ENCODE measurements at regions not wholly inside any gene's neighbourhood (a gene's known extent, or its start where the extent isn't known, plus 50 kb on each side); places are given as distances from the start of the nearest gene placed in this dataset.

- TF ChIP-seq CTCF (conservative IDR thresholded peaks at IDR 0.05): no peak
- Histone ChIP-seq H3K4ac (ENCODE audit: low read depth, low read length) (no peak overlapping the region), H3K4me1 (ENCODE audit: insufficient read depth, low read length) (no peaks in the 10 kb centered on the region)
These were observed 265.1 kb downstream of the SIPA1L2 start for GRCh38 chr1:232364654-232365382.

More at GRCh38 chr1:232364654-232365382, 265.1 kb downstream of the SIPA1L2 start:
- Histone ChIP-seq H4K20me1 (ENCODE audit: control insufficient read depth, insufficient read depth, insufficient read length) (no peaks in the 10 kb centered on the region), H3K23ac (ENCODE audit: insufficient read length, low read depth, low read length) (no peak overlapping the region), H3K23me2 (ENCODE audit: insufficient read length, low read depth, low read length, poor library complexity, severe bottlenecking) (no peaks in the 10 kb centered on the region), H2AFZ (ENCODE audit: low read length) (no peak overlapping the region), H4K5ac (ENCODE audit: insufficient read length, low read depth, low read length) (no peak overlapping the region), H3K79me1 (ENCODE audit: insufficient read depth, low read depth, low read length, poor library complexity, severe bottlenecking) (no peaks in the 10 kb centered on the region), H4K8ac (replicated peaks; ENCODE audit: insufficient read length, low read depth, low read length) (no peak overlapping the region), H3K4me2 (ENCODE audit: insufficient read depth, insufficient read length, low read length) (no peak overlapping the region), H2BK5ac (ENCODE audit: insufficient read length, low read length) (no peak overlapping the region), H3K18ac (ENCODE audit: insufficient read length, low read depth, low read length) (no peak overlapping the region), H2AK5ac (ENCODE audit: insufficient read length, low read length) (no peak overlapping the region), H2BK20ac (ENCODE audit: low read depth, low read length, poor library complexity, severe bottlenecking) (no peak overlapping the region), H3T11ph (ENCODE audit: low read length) (no peak overlapping the region), H3K9ac (ENCODE audit: extremely low read depth, insufficient read length, low read length) (no peak overlapping the region), H3K27me3 (ENCODE audit: insufficient read depth, low read length) (no peaks in the 10 kb centered on the region), H3K56ac (ENCODE audit: insufficient read length, low read depth, low read length) (no peak overlapping the region), H3K14ac (ENCODE audit: insufficient read depth, low read length) (no peak overlapping the region), H2BK15ac (ENCODE audit: low read depth, low read length) (no peak overlapping the region), H3K79me2 (ENCODE audit: insufficient read depth, low read length) (no peaks in the 10 kb centered on the region), H3K27ac (ENCODE audit: insufficient read length, low read depth, low read length) (no peak overlapping the region), H4K91ac (ENCODE audit: insufficient read length, low read depth, low read length) (no peak overlapping the region), H2BK120ac (ENCODE audit: low read depth, low read length, poor library complexity, severe bottlenecking) (no peak overlapping the region), H2BK12ac (ENCODE audit: insufficient read length, low read depth, low read length) (no peak overlapping the region), H3K9me3 (ENCODE audit: control insufficient read depth, low read depth, low read length) (no peaks in the 10 kb centered on the region)
- DNase-seq: no peak
- H3K9me3 Mint-ChIP-seq: no peaks in the 10 kb centered on the region; a peak in 1 of 5 replicates
- peaks cover 5% of the 10 kb centered on the region for H3K27me3 Mint-ChIP-seq (ENCODE audit: low read depth)
- no peak overlapping the region for H3K27ac Mint-ChIP-seq
- H3K4me3 Mint-ChIP-seq: no peak overlapping the region
- peaks cover 12% of the 10 kb centered on the region in 2 experiments for H3K4me1 Mint-ChIP-seq
- no CpG with 5 or more reads among the region's 3 CpGs for WGBS (ENCODE audit: extremely low coverage, insufficient read length, low lambda C conversion rate)
- H3K36me3 Mint-ChIP-seq (ENCODE audit: insufficient read depth in 1 of 3, low read depth in 3 of 3): no peaks in the 10 kb centered on the region
